A549 (cell line): ENCODE measurements at regions not wholly inside any gene's neighbourhood (a gene's known extent, or its start where the extent isn't known, plus 50 kb on each side); places are given as distances from the start of the nearest gene placed in this dataset.

Experiments used
- HDAC2 ChIP-seq: fragments of 200-600 bp; sonication (generic); IDR thresholded peaks from 2 replicates; pipeline ENCODE4 v1.6.1; 2016
- KDM1A ChIP-seq: fragments of 200-600 bp; sonication (generic); IDR thresholded peaks from 2 replicates; pipeline ENCODE4 v1.6.1; 2016; ENCODE audit warnings: low read depth, mild to moderate bottlenecking
- MAX ChIP-seq: IDR thresholded peaks from 2 replicates; pipeline ENCODE4 v1.6.1; 2012
- MAZ ChIP-seq: fragments of 150-350 bp; IDR thresholded peaks from 2 replicates; pipeline ENCODE4 v1.6.1; 2014; ENCODE audit warnings: antibody characterized with exemption, low read depth, low read length, borderline replicate concordance
- NR3C1 ChIP-seq: fragments of >200 bp; sonication (Bioruptor Twin); formaldehyde crosslinking; IDR thresholded peaks from 3 replicates; pipeline ENCODE4 v1.6.1; 2017
- PHF8 ChIP-seq: fragments of 200-600 bp; sonication (generic); IDR thresholded peaks from 2 replicates; pipeline ENCODE4 v1.6.1; 2016; ENCODE audit warnings: low read depth, mild to moderate bottlenecking, antibody characterized with exemption, moderate library complexity, borderline replicate concordance
- RAD21 ChIP-seq, 2 experiments: fragments of >200 bp in 1 of 2; sonication (Bioruptor Twin) in 1 of 2; formaldehyde crosslinking in 1 of 2; IDR thresholded peaks in 1 of 2; conservative IDR thresholded peaks in 1 of 2; 2 replicates in 1 of 2; 3 replicates in 1 of 2; pipeline ENCODE4 v1.6.1; 2012 to 2018; ENCODE audit warnings: inconsistent platforms in 1 of 2
- TF ChIP-seq, protein P1 (sequence below): fragments of >200 bp; sonication (Bioruptor Twin); formaldehyde crosslinking; IDR thresholded peaks from 3 replicates; pipeline ENCODE4 v1.5.1; 2016
- TF ChIP-seq, protein P2 (sequence below): IDR thresholded peaks from 2 replicates; pipeline ENCODE4 v1.6.1; 2012

GRCh38 chr15:85859671-85860070 lies 64.9 kb upstream of the KLHL25 start:
- TF ChIP-seq NR3C1 (no peak), MAZ (no peak), RAD21 (conservative IDR thresholded peaks at IDR 0.05 in 1 of 2, IDR thresholded peaks at IDR 0.05 in 1 of 2) (no peak), MAX (no peak), KDM1A (no peak), PHF8 (no peak), HDAC2 (no peak)
- TF ChIP-seq, protein P1, sequence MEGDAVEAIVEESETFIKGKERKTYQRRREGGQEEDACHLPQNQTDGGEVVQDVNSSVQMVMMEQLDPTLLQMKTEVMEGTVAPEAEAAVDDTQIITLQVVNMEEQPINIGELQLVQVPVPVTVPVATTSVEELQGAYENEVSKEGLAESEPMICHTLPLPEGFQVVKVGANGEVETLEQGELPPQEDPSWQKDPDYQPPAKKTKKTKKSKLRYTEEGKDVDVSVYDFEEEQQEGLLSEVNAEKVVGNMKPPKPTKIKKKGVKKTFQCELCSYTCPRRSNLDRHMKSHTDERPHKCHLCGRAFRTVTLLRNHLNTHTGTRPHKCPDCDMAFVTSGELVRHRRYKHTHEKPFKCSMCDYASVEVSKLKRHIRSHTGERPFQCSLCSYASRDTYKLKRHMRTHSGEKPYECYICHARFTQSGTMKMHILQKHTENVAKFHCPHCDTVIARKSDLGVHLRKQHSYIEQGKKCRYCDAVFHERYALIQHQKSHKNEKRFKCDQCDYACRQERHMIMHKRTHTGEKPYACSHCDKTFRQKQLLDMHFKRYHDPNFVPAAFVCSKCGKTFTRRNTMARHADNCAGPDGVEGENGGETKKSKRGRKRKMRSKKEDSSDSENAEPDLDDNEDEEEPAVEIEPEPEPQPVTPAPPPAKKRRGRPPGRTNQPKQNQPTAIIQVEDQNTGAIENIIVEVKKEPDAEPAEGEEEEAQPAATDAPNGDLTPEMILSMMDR: no peak
- TF ChIP-seq, protein P2, sequence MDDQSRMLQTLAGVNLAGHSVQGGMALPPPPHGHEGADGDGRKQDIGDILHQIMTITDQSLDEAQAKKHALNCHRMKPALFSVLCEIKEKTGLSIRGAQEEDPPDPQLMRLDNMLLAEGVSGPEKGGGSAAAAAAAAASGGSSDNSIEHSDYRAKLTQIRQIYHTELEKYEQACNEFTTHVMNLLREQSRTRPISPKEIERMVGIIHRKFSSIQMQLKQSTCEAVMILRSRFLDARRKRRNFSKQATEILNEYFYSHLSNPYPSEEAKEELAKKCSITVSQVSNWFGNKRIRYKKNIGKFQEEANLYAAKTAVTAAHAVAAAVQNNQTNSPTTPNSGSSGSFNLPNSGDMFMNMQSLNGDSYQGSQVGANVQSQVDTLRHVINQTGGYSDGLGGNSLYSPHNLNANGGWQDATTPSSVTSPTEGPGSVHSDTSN: no peak
